Left renal pelvis (tissue), 4 donors: ENCODE measurements at regions not wholly inside any gene's neighbourhood (a gene's known extent, or its start where the extent isn't known, plus 50 kb on each side); places are given as distances from the start of the nearest gene placed in this dataset.

Experiments
- DNase-seq, 4 donors: peaks; one replicate each; pipeline ENCODE4 v3.0.0-alpha.2; 2013; ENCODE audit warnings: low read depth in 4 of 4, low spot score in 3 of 4

DNA sequence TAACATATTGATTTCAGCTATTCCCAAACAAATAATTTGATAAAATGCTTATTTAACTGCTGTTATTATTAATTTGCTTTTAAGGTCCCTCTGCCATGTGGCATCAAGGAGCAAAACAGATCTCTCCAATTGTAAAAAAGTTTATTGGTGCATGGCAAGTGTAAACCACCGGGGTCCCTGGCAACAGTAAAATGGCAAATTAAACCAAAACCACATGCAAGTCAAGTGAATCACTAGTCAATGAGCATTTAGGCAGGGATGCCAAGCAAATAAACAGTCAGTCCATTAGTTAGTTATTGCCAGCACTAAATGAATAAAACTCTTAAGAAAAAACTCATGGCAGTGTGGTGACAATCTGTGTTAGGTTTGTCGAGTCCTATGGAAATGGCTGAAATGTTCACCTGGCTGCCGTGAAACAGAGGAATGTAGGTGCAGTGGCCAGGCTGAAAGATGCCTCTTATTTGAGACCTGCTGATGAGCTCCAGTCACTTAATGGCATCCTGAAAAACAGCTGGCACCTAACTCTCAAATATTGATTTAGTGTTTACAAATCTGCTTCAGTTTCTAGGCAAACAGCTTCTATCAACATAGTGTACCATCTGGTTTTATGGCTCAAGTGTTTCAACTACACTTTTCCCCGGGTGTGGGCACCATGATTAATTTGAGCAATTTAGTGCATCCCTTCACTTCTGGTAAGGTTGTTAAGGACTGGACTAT is 296.5 kb upstream of the ITGA1 start:
- no peak for DNase-seq

DNA sequence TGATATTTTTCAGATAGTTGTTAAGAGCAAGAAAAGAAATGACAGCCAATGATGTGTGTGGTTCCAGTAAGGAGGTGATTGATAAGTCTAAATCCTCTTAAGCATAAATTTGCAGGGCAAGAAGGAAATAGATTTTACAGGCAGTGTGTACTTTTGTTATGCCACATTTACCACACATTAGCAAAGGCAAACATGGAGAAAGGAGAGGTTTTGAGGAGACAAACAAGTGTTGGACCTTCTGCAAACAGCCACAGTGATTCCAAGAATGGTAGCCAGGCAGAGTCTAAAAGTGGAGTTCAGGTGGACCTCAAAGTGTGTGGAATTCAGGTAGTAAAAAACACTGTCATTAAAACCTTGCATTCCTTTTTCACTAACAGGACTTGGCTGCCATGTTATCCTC is 295.9 kb upstream of the ITGA1 start:
- no peak for DNase-seq

DNA sequence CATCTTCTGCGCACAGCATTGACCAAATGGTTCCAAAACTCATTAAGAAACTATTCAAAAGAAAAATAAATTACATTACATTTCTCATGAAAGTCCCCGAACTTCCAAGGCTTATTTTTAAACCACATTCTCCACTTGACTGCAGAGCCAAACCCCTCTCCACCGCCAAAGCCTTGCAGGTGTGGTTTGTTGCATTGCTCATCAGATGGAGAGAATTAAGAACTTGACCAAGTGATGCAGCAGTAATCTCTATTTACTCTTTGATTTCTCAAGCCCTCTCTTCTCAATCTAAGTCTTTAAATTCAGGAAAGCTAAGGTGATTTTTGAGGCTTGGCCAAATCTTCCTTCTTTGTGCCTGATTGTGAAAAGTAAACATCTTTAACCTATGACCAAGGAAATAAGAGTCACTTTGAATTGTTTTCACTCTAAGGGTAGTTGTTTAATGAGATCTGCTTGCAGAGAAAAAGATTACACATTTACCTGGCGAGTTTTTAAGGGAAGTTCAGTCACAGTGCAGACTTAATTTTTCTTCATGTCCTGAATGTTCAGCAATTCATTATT is 290.5 kb upstream of the ITGA1 start:
- no peak for DNase-seq

DNA sequence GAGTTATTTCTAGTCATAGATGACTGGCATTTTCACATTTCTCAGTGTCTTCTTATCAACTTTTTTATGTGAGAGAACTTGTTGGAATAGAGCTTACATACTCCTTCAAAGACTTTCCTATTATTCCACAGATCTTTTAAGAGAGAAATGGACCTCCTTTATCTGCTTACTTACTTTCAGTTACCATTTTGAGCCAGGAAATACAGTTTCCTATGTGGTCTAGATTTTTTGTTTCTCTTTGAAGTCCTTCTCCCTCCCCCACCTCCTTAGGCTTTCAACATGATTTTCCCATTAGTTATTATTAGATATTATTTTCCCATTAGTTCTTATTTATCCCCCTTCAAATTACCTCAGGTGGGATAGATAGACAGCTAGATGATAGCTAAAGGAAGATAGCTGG is 289.1 kb upstream of the ITGA1 start:
- DNase-seq = no peak

DNA sequence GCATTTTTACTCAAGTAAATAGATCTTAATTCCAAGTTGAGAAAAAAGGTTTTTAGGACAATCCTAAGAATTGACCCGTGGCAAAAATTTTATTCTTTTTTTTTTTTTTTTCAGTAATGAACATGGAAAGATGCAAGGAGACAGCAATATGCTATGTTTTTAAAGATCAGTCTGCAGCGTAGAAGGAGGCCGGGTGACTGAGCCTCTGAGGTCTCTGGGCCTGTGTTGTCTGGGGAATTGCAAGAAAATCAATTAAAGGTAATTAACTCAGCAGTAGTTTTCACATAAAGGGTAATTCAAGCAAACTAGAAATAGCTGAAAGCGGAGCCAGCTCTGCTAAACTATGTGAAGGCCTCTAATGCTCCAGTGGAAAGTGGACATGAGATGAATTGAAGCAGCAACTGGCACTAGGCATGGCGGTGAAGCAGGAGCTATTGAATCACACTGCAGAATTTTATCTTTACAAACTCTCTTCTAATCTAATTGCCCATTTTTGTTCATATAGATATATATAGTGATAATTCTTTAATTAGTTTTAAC is 285.2 kb upstream of the ITGA1 start:
- DNase-seq = no peak

DNA sequence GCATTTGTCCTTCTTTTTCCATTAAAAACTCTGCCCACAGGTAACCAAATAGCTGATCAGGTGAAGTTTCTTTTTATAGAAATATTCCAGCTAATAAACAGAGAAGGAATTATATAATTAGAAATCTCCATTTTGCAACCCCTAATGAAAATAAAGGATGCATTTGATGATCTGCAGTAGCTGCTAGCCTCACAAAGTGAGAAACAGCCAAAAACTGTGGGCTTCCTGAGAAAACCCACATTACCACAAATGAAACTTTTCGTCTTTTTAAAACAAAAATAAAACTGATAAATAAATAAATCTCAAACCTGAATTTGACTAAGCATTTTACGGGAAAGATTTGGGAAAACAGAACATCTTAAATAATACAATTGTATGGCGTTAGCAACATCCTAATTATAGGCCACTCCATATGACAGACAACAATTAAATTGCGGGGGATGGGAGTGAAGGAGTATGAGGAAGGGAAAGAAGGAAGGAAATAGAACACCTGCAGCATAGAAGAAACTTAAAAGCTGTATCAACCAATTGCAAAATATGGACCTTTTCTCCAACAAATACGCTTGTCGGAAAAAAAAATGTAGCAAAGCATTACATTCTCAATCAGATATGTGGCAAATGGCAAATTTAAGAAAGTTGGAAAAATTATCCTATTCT is 283.0 kb upstream of the ITGA1 start:
- no peak for DNase-seq

DNA sequence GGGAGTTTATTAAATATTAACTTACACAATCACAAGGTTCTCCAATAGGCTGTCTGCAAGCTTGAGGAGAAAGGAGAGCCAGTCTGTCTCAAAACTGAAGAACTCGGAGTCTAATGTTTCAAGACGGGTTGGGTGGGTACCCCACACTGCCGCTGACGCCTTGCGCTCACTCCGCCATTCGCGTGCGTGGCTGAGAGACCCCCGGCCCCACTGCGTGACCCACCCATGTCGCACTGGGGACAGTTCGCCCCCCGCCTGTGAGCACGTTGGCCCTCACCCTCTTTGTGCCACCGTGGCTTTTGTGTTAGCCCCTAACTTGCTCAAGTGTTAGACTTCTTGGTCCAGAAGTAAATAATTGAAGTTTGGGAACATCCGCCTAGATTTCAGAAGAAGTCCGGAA is 270.0 kb upstream of the ITGA1 start:
- no peak for DNase-seq

DNA sequence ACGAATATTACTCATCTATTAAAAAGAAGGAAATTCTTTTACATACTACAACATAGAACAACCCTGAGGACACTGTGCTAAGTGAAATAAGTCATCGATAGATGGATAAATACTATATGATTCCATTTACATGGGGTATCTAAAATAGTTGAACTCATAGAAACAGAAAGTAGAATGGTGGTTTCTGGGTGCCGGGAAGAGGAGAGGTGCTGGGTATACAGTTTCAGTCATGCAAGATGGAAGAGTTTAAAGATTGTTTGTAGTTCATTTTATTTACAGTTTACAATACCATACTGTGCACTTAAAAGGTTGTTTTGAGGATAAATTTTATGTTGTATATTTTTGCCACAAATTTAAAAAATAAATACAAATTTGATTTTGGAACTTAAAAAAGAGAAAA is 267.5 kb upstream of the ITGA1 start:
- no peak for DNase-seq

DNA sequence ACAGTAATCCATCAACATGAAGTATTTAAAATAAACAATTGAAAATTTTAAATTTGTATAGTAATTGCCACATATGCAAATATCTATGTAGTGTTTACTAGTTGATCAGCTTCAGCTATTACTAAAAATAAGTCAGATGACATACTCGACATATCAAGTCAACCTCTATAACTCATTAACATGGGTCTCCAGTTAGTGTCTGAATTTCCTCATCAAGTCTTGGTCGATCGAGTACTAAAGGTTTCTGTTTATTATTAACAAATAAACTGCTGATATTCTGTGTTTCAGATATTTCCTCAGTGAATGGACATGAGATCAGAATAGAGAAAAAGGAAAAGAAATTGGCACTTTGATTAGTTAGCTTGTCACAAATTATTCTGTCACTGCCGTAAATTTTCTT is 266.5 kb upstream of the ITGA1 start:
- no peak for DNase-seq

DNA sequence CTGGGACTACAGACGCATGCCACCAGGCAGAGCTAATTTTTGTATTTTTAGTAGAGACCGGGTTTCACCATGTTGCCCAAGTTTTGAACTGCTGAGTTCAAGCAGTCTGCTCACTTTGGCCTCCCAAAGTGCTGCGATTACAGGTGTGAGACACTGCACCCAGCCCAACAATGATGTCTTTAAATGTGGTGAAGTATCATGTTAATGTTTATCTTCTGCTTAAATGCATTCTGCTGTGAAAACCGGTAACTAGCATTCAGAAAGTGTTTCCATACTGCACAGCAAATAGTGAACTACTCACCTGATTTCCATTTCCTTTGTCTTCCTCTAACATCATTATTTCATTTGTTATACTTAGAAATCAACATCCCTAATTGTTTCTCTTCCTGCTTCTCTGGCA is 264.0 kb upstream of the ITGA1 start:
- no peak for DNase-seq

DNA sequence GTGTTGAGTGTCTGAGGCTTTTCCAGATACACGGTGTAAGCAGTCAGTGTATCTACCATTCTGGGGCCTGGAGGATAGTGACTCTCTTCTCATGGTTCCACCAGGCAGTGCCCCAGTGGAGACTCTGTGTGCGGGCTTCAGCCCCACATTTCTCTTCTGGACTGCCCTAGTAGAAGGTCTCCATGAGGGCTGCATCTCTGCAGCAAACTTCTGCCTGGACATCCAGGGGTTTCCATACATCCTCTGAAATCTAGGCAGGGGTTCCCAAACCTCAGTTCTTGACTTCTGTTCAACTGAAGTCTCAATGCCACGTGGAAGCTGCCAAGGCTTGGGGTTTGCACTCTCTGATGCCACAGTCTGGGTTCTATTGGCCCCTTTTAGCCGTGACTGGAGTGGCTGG is 256.6 kb upstream of the ITGA1 start:
- no peak for DNase-seq

DNA sequence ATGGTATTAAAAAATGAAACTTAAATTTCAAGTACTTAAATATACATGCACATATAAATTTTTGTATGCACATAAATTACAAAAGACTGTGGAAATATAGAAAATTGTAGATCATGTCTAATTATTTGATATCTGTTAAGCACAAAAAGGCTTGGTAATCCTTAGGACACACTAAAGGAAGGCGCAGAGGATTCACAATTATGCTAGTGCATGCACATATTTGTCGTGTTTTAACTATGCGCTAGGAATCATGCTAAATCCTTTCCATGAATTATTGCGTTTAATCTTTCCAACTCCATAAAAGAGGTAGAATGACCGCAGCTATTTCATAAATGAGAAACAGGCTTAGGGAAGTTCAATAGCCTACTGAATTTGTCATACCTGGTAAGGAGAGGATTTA is 244.1 kb upstream of the ITGA1 start:
- DNase-seq = no peak

DNA sequence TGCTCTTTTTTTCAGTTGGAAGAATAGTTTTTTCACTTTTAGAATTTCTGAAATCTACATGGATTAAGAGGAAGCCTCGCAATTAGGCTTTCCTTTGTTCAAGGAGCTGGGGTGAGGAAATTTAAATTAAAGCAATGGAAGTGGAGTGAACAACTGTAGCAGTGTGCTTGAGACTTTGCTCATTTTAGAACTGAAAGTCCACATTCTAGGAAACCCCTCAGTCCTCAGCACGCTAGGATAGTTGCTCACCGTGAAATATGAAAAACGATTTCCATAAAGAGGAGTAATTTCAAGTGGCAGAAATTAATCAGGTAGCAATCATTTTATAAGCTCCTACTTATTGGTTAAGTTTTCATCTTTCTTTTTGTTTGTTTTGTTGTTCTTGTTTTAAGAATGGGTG is 243.0 kb upstream of the ITGA1 start:
- no peak for DNase-seq

DNA sequence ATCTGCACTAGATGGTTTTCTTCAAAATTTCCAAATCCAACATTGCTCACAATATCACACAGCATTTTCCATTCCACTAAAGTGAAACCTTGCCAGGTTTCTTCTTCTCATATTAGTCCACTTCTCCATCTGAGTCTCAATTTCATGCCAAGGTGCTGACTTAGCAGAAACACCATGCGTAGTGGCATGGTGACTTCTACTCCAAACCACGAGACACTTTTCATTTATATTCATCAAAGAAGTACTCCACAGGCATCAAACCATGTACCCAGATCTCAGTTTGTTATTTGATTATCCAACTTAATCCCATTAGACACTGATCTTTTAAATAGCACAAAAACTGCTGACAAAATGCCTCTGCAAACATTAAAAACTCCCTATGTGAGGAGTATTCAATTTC is 233.4 kb upstream of the ITGA1 start:
- DNase-seq = no peak

DNA sequence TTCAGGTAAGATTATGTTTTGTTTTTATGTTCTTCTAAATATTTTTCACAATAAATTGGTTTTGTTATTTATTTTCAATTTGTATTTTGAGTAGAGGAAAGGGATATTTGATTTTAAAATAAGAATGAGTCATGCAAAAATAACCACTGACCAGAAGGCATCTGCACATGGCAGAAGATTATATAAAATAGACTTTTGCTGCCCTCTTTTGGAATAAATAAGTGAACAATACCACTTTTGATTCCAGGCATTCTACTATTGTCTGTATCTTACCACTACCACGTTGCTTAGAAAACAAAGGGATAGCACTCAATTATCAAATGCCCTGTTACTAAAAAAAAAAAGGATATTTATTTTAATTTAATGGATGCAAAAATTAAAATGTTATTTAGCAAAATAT is 227.3 kb upstream of the ITGA1 start:
- DNase-seq = no peak

DNA sequence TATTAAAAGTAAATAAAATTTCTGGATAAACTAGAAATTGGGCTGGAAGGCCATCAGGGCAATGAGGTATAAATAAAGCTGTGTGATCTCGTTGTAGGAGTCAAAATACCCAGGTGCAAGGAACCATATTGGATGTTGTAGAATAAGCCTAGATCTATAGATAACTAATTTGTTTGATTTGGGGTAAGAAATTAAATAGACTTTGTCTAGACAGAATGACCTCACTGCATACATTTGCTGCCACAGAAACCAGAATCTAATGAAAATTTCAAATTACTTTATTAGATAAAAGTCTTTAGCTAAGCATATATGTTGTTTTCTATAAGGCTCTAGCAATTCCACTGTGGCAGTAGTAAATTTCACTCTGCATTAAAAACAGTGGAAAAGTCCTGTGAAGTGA is 225.2 kb upstream of the ITGA1 start:
- no peak for DNase-seq

DNA sequence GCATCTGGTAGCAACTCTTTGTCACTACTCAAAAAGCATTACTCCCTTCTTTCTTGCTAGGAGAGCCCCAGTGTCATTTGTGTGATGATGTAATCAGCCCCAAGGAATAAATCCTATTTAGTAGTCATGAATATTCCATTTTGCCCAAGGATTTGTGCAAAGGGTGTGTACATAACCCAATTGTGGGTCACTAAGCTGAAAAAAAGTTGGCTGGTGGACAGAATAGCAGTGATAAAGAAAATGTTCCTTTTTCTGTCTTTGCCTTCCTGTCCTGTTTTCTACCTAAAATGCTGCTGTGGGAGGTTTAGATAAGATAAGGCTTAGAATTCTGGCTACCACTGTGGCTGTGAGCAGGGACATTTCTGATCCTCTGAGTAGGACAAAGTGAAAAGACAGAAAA is 223.1 kb upstream of the ITGA1 start:
- no peak for DNase-seq

DNA sequence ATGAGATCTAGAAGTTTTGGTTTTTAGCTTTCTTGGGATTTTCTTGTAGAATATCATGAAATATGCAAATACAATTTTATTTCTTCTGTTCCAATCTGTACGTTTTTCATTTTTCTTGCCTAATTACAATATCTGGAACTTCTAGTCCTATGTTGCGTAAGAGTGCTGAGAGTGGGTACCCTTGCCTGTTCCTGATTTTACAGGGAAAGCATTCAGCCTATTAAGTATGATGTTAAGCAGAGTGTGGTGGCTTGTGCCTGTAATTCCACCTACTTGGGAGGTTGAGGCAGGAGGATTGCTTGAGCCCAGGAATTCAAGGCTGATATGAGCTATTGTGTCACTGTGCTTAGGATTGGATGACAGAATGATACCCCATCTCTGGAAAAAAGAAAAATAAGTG is 210.2 kb upstream of the ITGA1 start:
- DNase-seq = no peak

DNA sequence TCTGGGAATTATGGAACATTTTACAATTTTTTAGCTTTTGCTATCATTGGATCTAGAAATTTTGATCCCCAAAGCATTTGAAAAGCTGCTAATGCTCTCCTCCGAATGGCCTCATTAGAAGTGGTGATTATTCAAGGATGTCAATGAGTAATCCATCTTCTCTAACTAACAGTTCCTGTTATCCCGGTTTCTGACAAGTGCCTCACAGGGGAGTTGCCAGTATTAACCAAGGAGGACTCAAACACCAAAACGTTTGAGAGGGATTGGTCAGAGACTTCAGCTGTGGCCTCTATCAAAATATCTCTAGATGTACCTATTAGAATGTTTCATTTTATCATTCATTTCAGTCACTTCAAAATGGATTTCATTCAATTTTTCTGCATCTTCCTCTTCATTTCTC is 208.3 kb upstream of the ITGA1 start:
- no peak for DNase-seq

DNA sequence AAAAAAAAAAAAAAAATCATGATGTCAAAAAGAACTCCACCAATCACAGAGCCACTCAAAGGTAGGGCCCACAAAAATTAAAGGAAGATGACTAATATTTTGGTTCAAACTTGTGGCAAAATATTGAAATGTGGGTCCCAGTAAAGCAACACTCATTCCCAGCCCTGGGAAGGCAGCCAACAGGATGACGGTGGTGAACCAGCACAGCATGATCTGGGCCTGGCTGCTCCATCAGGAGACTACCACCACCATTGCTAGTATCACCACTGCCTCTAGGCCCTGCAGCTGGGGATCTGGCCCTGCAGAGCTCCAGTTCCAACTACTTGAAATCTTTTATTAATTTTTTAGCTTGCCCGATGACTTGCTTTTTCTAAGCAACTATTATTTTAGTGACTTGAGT is 206.8 kb upstream of the ITGA1 start:
- no peak for DNase-seq

DNA sequence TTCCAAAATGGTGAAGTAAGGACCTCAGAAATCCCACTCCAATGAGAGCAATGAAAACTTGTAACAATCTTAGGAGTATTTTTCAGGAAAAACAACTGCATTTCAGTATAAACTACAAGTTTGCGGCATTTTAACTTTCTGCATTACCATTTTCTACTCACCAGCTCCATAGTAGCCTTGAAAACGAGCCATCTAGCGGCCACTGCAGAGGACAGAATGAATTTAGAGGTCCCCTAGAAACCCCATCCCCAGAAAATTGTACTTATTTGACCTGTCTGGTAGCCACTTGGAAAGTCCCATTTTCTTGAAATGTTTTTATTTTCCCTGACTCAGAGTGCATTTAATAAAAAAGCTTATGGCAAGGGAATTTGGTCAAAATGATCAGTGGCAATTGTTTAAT is 205.4 kb upstream of the ITGA1 start:
- DNase-seq = no peak

DNA sequence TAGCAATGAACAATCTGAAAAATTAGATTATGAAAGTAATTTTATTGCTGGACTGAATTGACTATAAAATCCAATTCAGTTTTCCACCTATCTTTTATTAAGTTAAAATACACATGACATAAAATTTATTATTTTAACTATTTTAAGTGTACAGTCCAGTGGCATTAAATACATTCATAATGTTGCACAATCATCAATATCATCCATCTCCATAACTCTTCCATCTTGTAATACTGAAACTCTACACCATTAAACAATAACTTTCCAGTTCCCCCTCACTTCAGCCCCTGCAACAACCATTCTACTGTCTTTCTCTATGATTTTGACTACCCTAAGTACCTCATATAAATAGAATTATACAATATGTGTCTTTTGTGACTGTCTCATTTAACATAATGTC is 200.6 kb upstream of the ITGA1 start:
- no peak for DNase-seq
